Liver (tissue), 3 donors: ENCODE measurements at regions not wholly inside any gene's neighbourhood (a gene's known extent, or its start where the extent isn't known, plus 50 kb on each side); places are given as distances from the start of the nearest gene placed in this dataset.

Source experiments
- HNF4A ChIP-seq, 2 donors: conservative IDR thresholded peaks; 2 replicates each; pipeline ENCODE4 v1.6.1; 2016; ENCODE audit warnings: antibody characterized with exemption in 2 of 2, mild to moderate bottlenecking in 2 of 2
- RAD21 ChIP-seq, 2 donors: IDR thresholded peaks; 2 replicates each; pipeline ENCODE4 v1.6.1; 2016; ENCODE audit warnings: antibody characterized with exemption in 2 of 2, mild to moderate bottlenecking in 2 of 2
- RXRA ChIP-seq, 2 donors: IDR thresholded peaks; 2 replicates each; pipeline ENCODE4 v1.6.1; 2017 to 2018; ENCODE audit warnings: antibody characterized with exemption in 2 of 2, mild to moderate bottlenecking in 1 of 2
- TAF1 ChIP-seq: conservative IDR thresholded peaks from 2 replicates; pipeline ENCODE4 v1.6.1; 2016; ENCODE audit warnings: antibody characterized with exemption, mild to moderate bottlenecking
- TF ChIP-seq, protein P1 (sequence below): fragments of 150-350 bp; IDR thresholded peaks from 2 replicates; pipeline ENCODE4 v1.5.1; 2017; ENCODE audit warnings: improper control_type of control experiment, low read depth, low read length; ENCODE audit not compliant: missing input control
- TF ChIP-seq, protein P2 (sequence below): IDR thresholded peaks from 2 replicates; pipeline ENCODE4 v1.6.1; 2016; ENCODE audit warnings: antibody characterized with exemption, mild to moderate bottlenecking
- TF ChIP-seq, protein P3 (sequence below): IDR thresholded peaks from 2 replicates; pipeline ENCODE4 v1.6.1; 2016; ENCODE audit warnings: antibody characterized with exemption
- TF ChIP-seq, protein P4 (sequence below): IDR thresholded peaks from 2 replicates; pipeline ENCODE4 v1.6.1; 2016; ENCODE audit warnings: antibody characterized with exemption
- TF ChIP-seq, protein P5 (sequence below): IDR thresholded peaks from 2 replicates; pipeline ENCODE4 v1.6.1; 2016; ENCODE audit warnings: antibody characterized with exemption
- donor health status: healthy.
- donor health status: healthy.

DNA sequence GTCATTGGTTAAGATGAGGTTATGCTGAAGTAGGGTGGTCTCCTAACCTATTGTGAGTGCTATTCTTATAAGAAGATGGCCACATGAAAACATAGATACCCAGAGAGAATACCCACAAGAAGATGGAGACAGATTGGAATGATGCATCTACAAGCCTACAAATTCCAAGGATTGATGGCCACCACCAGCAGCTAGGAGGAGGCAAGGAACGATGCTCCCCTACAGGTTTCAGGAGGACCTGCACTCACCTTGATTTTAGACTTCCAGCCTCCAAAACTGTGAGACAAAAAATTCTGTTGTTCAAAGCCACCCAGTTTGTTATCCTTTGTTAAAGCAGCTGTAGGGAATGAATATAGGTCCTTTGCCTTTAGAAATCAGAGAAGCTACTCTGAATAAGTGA is 227.4 kb downstream of the NEDD1 start:
- TF ChIP-seq, protein P1, sequence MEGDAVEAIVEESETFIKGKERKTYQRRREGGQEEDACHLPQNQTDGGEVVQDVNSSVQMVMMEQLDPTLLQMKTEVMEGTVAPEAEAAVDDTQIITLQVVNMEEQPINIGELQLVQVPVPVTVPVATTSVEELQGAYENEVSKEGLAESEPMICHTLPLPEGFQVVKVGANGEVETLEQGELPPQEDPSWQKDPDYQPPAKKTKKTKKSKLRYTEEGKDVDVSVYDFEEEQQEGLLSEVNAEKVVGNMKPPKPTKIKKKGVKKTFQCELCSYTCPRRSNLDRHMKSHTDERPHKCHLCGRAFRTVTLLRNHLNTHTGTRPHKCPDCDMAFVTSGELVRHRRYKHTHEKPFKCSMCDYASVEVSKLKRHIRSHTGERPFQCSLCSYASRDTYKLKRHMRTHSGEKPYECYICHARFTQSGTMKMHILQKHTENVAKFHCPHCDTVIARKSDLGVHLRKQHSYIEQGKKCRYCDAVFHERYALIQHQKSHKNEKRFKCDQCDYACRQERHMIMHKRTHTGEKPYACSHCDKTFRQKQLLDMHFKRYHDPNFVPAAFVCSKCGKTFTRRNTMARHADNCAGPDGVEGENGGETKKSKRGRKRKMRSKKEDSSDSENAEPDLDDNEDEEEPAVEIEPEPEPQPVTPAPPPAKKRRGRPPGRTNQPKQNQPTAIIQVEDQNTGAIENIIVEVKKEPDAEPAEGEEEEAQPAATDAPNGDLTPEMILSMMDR, result no peak
- TF ChIP-seq RAD21 (IDR thresholded peaks at IDR 0.05) (no peak), TAF1 (no peak), RXRA (IDR thresholded peaks at IDR 0.05) (no peak), HNF4A (conservative IDR thresholded peaks at IDR 0.05) (no peak)
- TF ChIP-seq, protein P2, sequence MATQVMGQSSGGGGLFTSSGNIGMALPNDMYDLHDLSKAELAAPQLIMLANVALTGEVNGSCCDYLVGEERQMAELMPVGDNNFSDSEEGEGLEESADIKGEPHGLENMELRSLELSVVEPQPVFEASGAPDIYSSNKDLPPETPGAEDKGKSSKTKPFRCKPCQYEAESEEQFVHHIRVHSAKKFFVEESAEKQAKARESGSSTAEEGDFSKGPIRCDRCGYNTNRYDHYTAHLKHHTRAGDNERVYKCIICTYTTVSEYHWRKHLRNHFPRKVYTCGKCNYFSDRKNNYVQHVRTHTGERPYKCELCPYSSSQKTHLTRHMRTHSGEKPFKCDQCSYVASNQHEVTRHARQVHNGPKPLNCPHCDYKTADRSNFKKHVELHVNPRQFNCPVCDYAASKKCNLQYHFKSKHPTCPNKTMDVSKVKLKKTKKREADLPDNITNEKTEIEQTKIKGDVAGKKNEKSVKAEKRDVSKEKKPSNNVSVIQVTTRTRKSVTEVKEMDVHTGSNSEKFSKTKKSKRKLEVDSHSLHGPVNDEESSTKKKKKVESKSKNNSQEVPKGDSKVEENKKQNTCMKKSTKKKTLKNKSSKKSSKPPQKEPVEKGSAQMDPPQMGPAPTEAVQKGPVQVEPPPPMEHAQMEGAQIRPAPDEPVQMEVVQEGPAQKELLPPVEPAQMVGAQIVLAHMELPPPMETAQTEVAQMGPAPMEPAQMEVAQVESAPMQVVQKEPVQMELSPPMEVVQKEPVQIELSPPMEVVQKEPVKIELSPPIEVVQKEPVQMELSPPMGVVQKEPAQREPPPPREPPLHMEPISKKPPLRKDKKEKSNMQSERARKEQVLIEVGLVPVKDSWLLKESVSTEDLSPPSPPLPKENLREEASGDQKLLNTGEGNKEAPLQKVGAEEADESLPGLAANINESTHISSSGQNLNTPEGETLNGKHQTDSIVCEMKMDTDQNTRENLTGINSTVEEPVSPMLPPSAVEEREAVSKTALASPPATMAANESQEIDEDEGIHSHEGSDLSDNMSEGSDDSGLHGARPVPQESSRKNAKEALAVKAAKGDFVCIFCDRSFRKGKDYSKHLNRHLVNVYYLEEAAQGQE, result no peak
- TF ChIP-seq, protein P3, sequence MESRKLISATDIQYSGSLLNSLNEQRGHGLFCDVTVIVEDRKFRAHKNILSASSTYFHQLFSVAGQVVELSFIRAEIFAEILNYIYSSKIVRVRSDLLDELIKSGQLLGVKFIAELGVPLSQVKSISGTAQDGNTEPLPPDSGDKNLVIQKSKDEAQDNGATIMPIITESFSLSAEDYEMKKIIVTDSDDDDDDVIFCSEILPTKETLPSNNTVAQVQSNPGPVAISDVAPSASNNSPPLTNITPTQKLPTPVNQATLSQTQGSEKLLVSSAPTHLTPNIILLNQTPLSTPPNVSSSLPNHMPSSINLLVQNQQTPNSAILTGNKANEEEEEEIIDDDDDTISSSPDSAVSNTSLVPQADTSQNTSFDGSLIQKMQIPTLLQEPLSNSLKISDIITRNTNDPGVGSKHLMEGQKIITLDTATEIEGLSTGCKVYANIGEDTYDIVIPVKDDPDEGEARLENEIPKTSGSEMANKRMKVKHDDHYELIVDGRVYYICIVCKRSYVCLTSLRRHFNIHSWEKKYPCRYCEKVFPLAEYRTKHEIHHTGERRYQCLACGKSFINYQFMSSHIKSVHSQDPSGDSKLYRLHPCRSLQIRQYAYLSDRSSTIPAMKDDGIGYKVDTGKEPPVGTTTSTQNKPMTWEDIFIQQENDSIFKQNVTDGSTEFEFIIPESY, result no peak
- TF ChIP-seq, protein P4, sequence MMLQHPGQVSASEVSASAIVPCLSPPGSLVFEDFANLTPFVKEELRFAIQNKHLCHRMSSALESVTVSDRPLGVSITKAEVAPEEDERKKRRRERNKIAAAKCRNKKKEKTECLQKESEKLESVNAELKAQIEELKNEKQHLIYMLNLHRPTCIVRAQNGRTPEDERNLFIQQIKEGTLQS, result no peak
- TF ChIP-seq, protein P5, sequence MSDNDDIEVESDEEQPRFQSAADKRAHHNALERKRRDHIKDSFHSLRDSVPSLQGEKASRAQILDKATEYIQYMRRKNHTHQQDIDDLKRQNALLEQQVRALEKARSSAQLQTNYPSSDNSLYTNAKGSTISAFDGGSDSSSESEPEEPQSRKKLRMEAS, result no peak
